Caki2 (cell line): ENCODE measurements at regions not wholly inside any gene's neighbourhood (a gene's known extent, or its start where the extent isn't known, plus 50 kb on each side); places are given as distances from the start of the nearest gene placed in this dataset.
"Not testable (repeated sequence)": the region's sequence is repeated elsewhere in the genome, so short reads cannot be mapped to it uniquely, and the experiment has no call there.

Experiments
- DNase-seq: peaks from one replicate; pipeline ENCODE4 v3.0.0-alpha.2; 2015; ENCODE audit warnings: low read depth
- in situ Hi-C: cut with HindIII; loops from 2 replicates; pipeline ENCODE4 v1.10.0; 2016; ENCODE audit warnings: low sequenced_read_pairs, low pct_unique_long_range_greater_than_20kb, mixed read lengths

DNA sequence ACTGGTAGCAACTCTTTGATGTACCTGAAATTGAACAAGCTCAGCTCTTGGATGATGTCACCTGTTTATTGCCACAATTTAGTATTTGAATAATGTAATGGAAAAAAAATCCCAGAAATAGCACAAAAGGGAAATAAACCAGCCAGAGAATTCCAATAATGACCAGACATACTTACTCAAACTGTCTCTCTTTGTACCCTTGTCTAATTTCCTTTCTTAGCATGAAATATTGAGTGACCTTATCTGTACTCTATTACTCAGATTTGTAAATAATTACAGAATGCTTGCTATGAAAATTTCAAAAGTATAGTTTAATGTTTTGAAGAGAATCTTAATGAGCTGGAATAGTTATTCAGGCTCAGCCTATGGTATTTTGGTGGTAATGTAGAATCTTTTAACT, 555.4 kb upstream of the SGO1 start:
- no peak for DNase-seq
- in situ Hi-C loops, result no loop called here

DNA sequence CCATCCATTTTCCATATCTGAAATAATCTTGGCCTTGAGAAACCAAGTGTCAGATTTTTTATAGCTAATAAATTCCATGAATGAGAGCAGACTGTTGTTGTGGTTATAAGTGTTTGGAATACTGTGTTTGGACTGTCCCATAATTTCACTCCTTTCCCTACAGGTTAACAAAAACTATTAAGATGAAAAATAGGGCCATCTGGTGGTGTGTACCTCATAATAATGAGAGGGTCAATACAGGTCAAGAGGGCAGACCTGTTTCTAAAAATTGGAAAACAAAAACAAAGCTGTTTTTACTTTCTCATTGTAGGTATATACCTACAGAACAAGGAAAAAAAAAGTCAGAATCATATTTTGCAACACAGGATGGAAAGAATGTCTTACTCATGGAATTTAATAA, 553.8 kb upstream of the SGO1 start:
- in situ Hi-C loops, result no loop called here

DNA sequence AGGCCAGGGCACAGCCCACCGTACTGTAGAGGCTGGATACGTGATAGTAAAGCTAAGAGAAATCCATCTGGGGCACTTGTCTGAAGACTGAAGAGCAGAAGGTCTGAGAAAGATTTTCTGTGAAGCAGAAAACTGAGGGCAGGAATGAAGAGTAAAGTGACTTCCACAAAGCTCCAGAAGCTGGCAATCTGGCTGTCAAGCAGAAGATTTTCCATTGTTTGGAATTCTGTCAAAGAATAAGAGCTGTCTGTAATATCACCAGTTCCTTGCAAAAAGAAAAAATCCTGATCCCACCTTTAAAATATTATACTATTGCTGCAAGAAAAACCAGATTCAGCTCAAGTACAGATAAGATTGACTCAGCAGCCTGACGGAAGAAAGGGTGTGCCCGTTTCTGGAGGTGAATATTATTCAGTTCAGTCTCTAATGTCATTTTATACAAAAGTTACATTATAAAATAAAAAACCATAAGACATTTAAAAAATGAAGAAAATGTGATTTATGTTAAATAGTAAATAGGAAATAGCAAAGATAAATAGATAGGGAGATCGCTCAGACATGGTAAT, 550.4 kb upstream of the SGO1 start:
- DNase-seq, result no peak
- in situ Hi-C loops, result no loop called here

More for the DNA sequence above, 553.8 kb upstream of the SGO1 start:
- no peak for DNase-seq

DNA sequence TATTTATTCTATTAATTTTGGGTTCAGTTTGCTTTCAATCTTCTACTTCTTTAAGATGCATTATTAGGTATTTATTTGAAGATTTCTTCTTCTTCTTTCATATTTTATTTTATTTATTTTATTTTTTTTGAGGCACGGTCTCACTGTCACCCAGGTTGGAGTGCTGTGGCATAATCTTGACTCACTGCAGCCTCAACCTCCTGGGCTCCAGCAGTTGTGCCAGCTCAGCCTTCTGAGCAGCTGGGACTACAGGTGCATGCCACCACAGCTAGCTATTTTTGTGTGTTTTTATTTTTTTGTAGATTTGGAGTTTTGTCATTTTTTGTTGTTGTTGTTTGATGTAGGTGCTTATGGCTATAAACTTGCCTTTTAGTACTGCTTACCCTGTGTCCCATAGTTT, 543.2 kb upstream of the SGO1 start:
- in situ Hi-C loops, result no loop called here
- no peak for DNase-seq

GRCh38 chr3:20726786-20727185, 540.8 kb upstream of the SGO1 start:
- no peak for DNase-seq
- in situ Hi-C loops, result no loop called here

GRCh38 chr3:20724241-20724640, 538.2 kb upstream of the SGO1 start:
- DNase-seq, result no peak
- in situ Hi-C loops, result no loop called here

GRCh38 chr3:20716425-20716824, 530.4 kb upstream of the SGO1 start:
- in situ Hi-C loops, DNase-seq: not testable (repeated sequence)

- in situ Hi-C loops, result no loop called here
- DNase-seq, result no peak
Observed at GRCh38 chr3:20701641-20702040, 515.6 kb upstream of the SGO1 start.

DNA sequence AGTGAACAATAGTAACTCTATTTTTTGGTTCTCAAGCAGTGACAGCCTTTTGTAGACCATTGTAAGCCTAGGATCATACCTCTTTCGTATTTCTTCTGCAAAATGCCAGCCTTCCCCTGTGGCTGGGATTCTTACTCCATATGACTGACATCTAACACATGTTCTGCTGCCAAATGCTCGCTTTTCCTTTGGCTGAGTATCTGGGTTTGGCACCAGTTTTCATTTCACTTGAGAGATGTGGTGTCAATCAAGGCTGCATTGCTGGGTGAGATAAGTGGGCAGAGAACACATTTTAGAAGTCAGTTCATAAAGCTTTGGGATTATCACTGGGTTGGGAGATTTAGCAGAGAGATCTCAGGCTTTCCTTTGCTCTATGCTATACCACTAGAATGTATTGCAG, 514.7 kb upstream of the SGO1 start:
- no peak for DNase-seq
- in situ Hi-C loops, result no loop called here

GRCh38 chr3:20698896-20699295, 512.9 kb upstream of the SGO1 start:
- DNase-seq, result no peak
- in situ Hi-C loops, result no loop called here

- no peak for DNase-seq
- in situ Hi-C loops, result no loop called here
Observed at GRCh38 chr3:20696388-20697150, 510.6 kb upstream of the SGO1 start.

DNA sequence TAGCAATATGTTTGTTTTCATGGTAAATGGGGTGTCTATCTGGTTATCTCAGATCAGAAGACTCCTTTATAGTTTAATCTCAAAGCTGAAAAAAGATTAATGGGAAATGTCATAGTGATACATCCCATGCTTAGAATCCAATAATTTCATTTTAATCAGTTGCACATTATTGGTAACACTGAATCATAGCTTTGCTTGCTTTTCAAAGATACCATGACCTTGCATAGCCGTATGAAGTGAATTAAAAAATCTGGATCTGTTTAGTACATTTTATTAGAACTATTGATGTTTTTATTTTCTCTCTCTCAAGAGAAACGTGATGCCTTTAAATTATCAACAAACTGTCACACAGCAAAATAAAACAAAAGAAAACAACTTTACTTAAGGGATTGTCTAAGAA, 506.7 kb upstream of the SGO1 start:
- in situ Hi-C loops, result no loop called here
- no peak for DNase-seq

DNA sequence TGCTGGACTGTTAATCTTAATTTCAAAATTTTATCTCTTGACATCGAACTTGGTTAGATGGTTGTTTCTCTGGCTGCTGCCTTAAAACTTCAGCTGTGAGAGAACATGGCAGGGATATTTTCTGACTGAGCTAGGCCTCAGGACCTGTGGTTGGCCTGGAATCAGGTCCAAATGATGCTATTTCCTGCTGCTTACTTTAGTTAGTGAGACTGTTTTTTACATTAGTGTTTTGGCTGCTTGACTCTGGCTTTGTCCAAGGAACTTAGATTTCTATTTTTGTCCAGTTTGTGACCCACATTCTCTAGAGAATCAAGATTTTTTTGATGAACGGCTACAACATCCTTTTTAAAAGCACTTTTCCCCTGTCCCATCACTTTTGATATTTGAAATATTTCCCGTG, 497.9 kb upstream of the SGO1 start:
- in situ Hi-C loops, result no loop called here
- no peak for DNase-seq

- peak; percentile 74 for DNase-seq
Observed at GRCh38 chr3:20682573-20682972, 496.6 kb upstream of the SGO1 start.

DNA sequence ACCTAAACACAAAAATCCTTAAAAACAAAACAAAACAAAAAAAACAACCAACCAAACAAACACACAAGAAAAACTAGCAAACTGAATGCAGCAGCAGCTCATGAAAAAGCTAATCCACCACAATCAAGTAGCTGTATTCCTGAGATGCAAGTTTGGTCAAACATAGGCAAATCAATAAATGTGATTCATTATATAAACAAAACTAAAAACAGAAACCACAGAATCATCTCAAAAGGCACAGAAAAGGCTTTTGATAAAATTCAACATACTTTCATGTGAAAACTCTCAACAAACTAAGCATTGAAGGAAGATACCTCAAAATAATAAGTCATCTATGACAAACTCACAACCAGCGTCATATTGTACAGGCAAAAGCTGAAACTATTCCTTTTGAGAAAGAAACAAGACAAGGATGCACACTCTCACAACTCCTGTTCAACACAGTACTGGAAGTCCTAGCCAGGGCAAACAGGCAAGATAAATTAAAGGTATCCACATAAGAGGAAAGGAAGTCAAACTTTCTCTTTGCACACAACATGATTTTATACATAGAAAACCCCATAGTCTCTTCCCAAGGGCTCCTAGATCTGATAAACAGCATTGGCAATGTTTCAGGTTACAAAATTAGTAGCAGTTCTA, 495.1 kb upstream of the SGO1 start:
- in situ Hi-C loops, result no loop called here
- no peak for DNase-seq

More at GRCh38 chr3:20682573-20682972, 496.6 kb upstream of the SGO1 start:
- in situ Hi-C loops, result no loop called here

DNA sequence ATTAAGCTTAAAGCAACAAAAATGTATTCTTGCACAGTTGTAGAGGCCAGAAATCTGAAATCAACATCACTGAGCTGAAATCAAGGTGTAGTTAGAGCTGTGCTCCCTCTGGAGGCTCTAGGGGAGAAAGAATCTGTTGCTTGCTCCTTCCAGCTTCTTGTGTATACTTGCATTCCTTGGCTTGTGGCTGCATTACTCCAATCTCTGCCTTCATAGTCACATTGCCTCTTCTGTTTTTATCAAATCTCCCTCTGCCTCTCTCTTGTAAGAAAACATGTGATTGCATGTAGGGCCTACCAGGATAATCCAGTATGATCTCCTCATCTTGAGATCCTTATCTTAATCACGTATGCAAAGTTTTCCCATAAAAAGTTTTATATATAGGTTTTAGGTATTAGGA, 487.9 kb upstream of the SGO1 start:
- in situ Hi-C loops, result no loop called here

GRCh38 chr3:20669675-20670074, 483.7 kb upstream of the SGO1 start:
- DNase-seq, result no peak
- in situ Hi-C loops, result no loop called here

More for the DNA sequence above, 487.9 kb upstream of the SGO1 start:
- DNase-seq, result no peak

- in situ Hi-C loops, result no loop called here
Observed at GRCh38 chr3:20669184-20669583, 483.2 kb upstream of the SGO1 start.

DNA sequence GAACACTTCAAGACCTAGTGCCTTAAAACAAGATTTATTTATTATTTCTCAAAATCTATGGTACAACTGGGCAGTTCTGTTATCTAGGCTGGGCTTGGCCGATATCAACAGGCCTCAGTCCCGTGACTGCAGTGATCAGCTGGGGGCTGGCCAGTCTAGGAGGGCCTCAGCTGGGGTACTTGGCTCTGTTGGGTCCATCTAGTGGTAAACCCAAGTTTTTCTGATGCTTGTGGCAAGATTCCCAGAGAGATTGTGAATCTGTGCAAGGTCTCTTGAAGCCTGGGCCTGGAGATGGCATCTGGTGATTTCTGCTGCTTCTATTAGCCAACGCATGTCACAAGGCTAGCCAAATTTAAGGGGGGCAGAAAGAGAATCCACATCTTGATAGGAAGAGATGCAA, 482.4 kb upstream of the SGO1 start:
- no peak for DNase-seq
- in situ Hi-C loops, result no loop called here

More at GRCh38 chr3:20669184-20669583, 483.2 kb upstream of the SGO1 start:
- no peak for DNase-seq

GRCh38 chr3:20666091-20666490, 480.1 kb upstream of the SGO1 start:
- in situ Hi-C loops, result no loop called here
- DNase-seq, result no peak
